ENCODE measurements at regions not wholly inside any gene's neighbourhood (a gene's known extent, or its start where the extent isn't known, plus 50 kb on each side); places are given as distances from the start of the nearest gene placed in this dataset.

- no peak for DNase-seq
Observed at GRCh38 chr4:32196950-32197688, 1477.0 kb downstream of the PCDH7 start.

- DNase-seq: no peak
Observed at GRCh38 chr4:32199639-32200038, 1479.5 kb downstream of the PCDH7 start.

GRCh38 chr4:32203340-32203739 lies 1483.2 kb downstream of the PCDH7 start:
- no peak for DNase-seq

GRCh38 chr4:32206756-32207155 lies 1486.6 kb downstream of the PCDH7 start:
- DNase-seq: no peak

- DNase-seq: no peak
Observed at GRCh38 chr4:32207456-32207855, 1487.3 kb downstream of the PCDH7 start.

- no peak for DNase-seq
Observed at GRCh38 chr4:32215277-32215676, 1495.1 kb downstream of the PCDH7 start.

- no peak for DNase-seq
Observed at GRCh38 chr4:32216502-32216901, 1496.3 kb downstream of the PCDH7 start.

- no peak for DNase-seq
Observed at GRCh38 chr4:32219306-32220075, 1499.3 kb downstream of the PCDH7 start.

GRCh38 chr4:32226204-32226603 lies 1506.0 kb downstream of the PCDH7 start:
- DNase-seq: no peak

GRCh38 chr4:32226733-32227132 lies 1506.6 kb downstream of the PCDH7 start:
- DNase-seq: no peak

GRCh38 chr4:32243926-32244325 lies 1523.8 kb downstream of the PCDH7 start:
- no peak for DNase-seq

GRCh38 chr4:32249040-32249439 lies 1528.9 kb downstream of the PCDH7 start:
- no peak for DNase-seq

- DNase-seq: no peak
Observed at GRCh38 chr4:32251126-32251525, 1531.0 kb downstream of the PCDH7 start.

GRCh38 chr4:32251926-32252325 lies 1531.8 kb downstream of the PCDH7 start:
- DNase-seq: no peak

- no peak for DNase-seq
Observed at GRCh38 chr4:32254216-32254615, 1534.0 kb downstream of the PCDH7 start.

GRCh38 chr4:32258986-32259385 lies 1538.8 kb downstream of the PCDH7 start:
- DNase-seq: no peak

GRCh38 chr4:32261196-32261595 lies 1541.0 kb downstream of the PCDH7 start:
- DNase-seq: no peak

GRCh38 chr4:32268863-32269262 lies 1548.7 kb downstream of the PCDH7 start:
- DNase-seq: no peak

GRCh38 chr4:32290102-32290501 lies 1569.9 kb downstream of the PCDH7 start:
- no peak for DNase-seq

GRCh38 chr4:32318926-32319325 lies 1598.8 kb downstream of the PCDH7 start:
- DNase-seq: no peak

- DNase-seq: no peak
Observed at GRCh38 chr4:32321421-32321820, 1601.3 kb downstream of the PCDH7 start.

GRCh38 chr4:32334759-32335158 lies 1614.6 kb downstream of the PCDH7 start:
- no peak for DNase-seq

GRCh38 chr4:32337403-32337802 lies 1617.2 kb downstream of the PCDH7 start:
- no peak for DNase-seq

- no peak for DNase-seq
Observed at GRCh38 chr4:32340591-32340990, 1620.4 kb downstream of the PCDH7 start.

GRCh38 chr4:32341342-32341741 lies 1621.2 kb downstream of the PCDH7 start:
- no peak for DNase-seq

All from CD4-positive, alpha-beta T cell treated with Interleukin-21 for 1 hour (primary cell).